Neuronal stem cell (in vitro differentiated cells): ENCODE measurements at regions not wholly inside any gene's neighbourhood (a gene's known extent, or its start where the extent isn't known, plus 50 kb on each side); places are given as distances from the start of the nearest gene placed in this dataset.
"Not testable (repeated sequence)": the region's sequence is repeated elsewhere in the genome, so short reads cannot be mapped to it uniquely, and the experiment has no call there.

Experiments used
- DNase-seq: peaks from one replicate; pipeline ENCODE4 v3.0.0-alpha.2; 2013; ENCODE audit warnings: low spot score
- H2AFZ ChIP-seq: one replicate; pipeline ENCODE4 v1.6.1; 2013; ENCODE audit warnings: mild to moderate bottlenecking, low read length, inconsistent platforms
- H2AK5ac ChIP-seq: 2 replicates; pipeline ENCODE4 v1.6.1; 2013; ENCODE audit warnings: low read depth, mild to moderate bottlenecking, inconsistent platforms, low read length, moderate library complexity, mixed read lengths
- H2BK120ac ChIP-seq: 2 replicates; pipeline ENCODE4 v1.6.1; 2013; ENCODE audit warnings: low read depth, mild to moderate bottlenecking, inconsistent platforms, low read length, moderate library complexity, mixed read lengths
- H2BK12ac ChIP-seq: one replicate; pipeline ENCODE4 v1.6.1; 2013; ENCODE audit warnings: low read length, inconsistent platforms
- H2BK15ac ChIP-seq: 2 replicates; pipeline ENCODE4 v1.6.1; 2013; ENCODE audit warnings: mild to moderate bottlenecking, low read length, inconsistent platforms, mixed read lengths
- H2BK5ac ChIP-seq: one replicate; pipeline ENCODE4 v1.6.1; 2013; ENCODE audit warnings: inconsistent platforms, mild to moderate bottlenecking, low read length, moderate library complexity
- H3K14ac ChIP-seq: one replicate; pipeline ENCODE4 v1.6.1; 2013; ENCODE audit warnings: low read length, inconsistent platforms
- H3K18ac ChIP-seq: 2 replicates; pipeline ENCODE4 v1.6.1; 2013; ENCODE audit warnings: low read length, inconsistent platforms
- H3K23ac ChIP-seq: 2 replicates; pipeline ENCODE4 v1.6.1; 2013; ENCODE audit warnings: low read depth, mild to moderate bottlenecking, mixed read lengths, low read length, inconsistent platforms; ENCODE audit not compliant: poor library complexity
- H3K27ac ChIP-seq: replicated peaks from 3 replicates; pipeline ENCODE4 v1.5.1; 2013; ENCODE audit warnings: low read length, inconsistent platforms
- H3K27me3 ChIP-seq, 3 experiments: 2 replicates each; pipeline ENCODE4 v1.6.1; 2013; ENCODE audit warnings: low read length in 3 of 3, mild to moderate bottlenecking in 2 of 3, inconsistent platforms in 1 of 3, low read depth in 1 of 3, mixed read lengths in 1 of 3, moderate library complexity in 1 of 3; ENCODE audit not compliant: control insufficient read depth in 3 of 3, insufficient read depth in 3 of 3
- H3K36me3 ChIP-seq, 2 donors: replicated peaks in 1 of 2; 2 replicates each; pipeline ENCODE4 v1.6.1; 2013; ENCODE audit warnings: low read length in 2 of 2; ENCODE audit not compliant: control insufficient read depth in 2 of 2, insufficient read depth in 2 of 2
- H3K4ac ChIP-seq: 2 replicates; pipeline ENCODE4 v1.6.1; 2013; ENCODE audit warnings: inconsistent platforms, mild to moderate bottlenecking, low read length, moderate library complexity
- H3K4me1 ChIP-seq, 2 donors: 1 replicate in 1 of 2; 2 replicates in 1 of 2; pipeline ENCODE4 v1.6.1; 2013; ENCODE audit warnings: low read length in 2 of 2, low read depth in 1 of 2; ENCODE audit not compliant: control insufficient read depth in 2 of 2, insufficient read depth in 1 of 2
- H3K4me2 ChIP-seq: one replicate; pipeline ENCODE4 v1.6.1; 2013; ENCODE audit warnings: mild to moderate bottlenecking, low read length, inconsistent platforms; ENCODE audit not compliant: insufficient read depth, poor library complexity, severe bottlenecking
- H3K4me3 ChIP-seq, 2 donors: 2 replicates each; pipeline ENCODE4 v1.5.1; 2013; ENCODE audit warnings: low read length in 2 of 2, mild to moderate bottlenecking in 2 of 2, inconsistent platforms in 1 of 2, moderate library complexity in 1 of 2
- H3K79me1 ChIP-seq: one replicate; pipeline ENCODE4 v1.6.1; 2013; ENCODE audit warnings: low read depth, mild to moderate bottlenecking, inconsistent platforms, low read length, moderate library complexity
- H3K9ac ChIP-seq: one replicate; pipeline ENCODE4 v1.6.1; 2013; ENCODE audit warnings: mild to moderate bottlenecking, low read depth, low read length, inconsistent platforms; ENCODE audit not compliant: poor library complexity
- H3K9me3 ChIP-seq, 2 donors: replicated peaks in 1 of 2; 2 replicates each; pipeline versions ENCODE3 to v1.6.1; 2013; ENCODE audit warnings: low read length in 2 of 2, mild to moderate bottlenecking in 2 of 2, inconsistent platforms in 1 of 2, low read depth in 1 of 2, mixed read lengths in 1 of 2, moderate library complexity in 1 of 2; ENCODE audit not compliant: control insufficient read depth in 2 of 2, insufficient read depth in 1 of 2
- H4K8ac ChIP-seq: one replicate; pipeline ENCODE4 v1.6.1; 2013; ENCODE audit warnings: low read depth, mild to moderate bottlenecking, inconsistent platforms, low read length, moderate library complexity
- H4K91ac ChIP-seq: one replicate; pipeline ENCODE4 v1.6.1; 2013; ENCODE audit warnings: low read length, low read depth, mild to moderate bottlenecking, inconsistent platforms; ENCODE audit not compliant: poor library complexity
- WGBS, 2 donors: extraction: QIAGEN DNeasy Blood & Tissue Kit; methylation state at CpG; one replicate each; pipeline ENCODE4 v1.1.7; 2013; ENCODE audit warnings: missing lambda C conversion rate in 2 of 2, mixed read lengths in 1 of 2; ENCODE audit not compliant: insufficient read length in 2 of 2, insufficient replicate concordance in 1 of 2; ENCODE audit errors: extremely low coverage in 2 of 2; 5-methylcytosine and 5-hydroxymethylcytosine counted together

- no peak overlapping the region for H2BK120ac ChIP-seq
- no peak for DNase-seq
- no peaks in the 10 kb centered on the region for H3K27me3 ChIP-seq
- no peak overlapping the region for H2BK15ac ChIP-seq
- no peak overlapping the region for H2AFZ ChIP-seq
- no CpG with 5 or more reads among the region's 4 CpGs for WGBS, 2 donors
- no peak overlapping the region for H2BK12ac ChIP-seq
- peaks cover 0 to 4% of the 10 kb centered on the region in 2 donors for H3K9me3 ChIP-seq
- no peak overlapping the region for H2AK5ac ChIP-seq
- no peaks in the 10 kb centered on the region for H3K36me3 ChIP-seq
- H3K79me1 ChIP-seq, result no peaks in the 10 kb centered on the region
- H3K18ac ChIP-seq, result no peak overlapping the region
- no peak overlapping the region for H3K14ac ChIP-seq
- H2BK5ac ChIP-seq, result no peak overlapping the region
- no peak overlapping the region for H4K91ac ChIP-seq
- no peak overlapping the region for H3K4me3 ChIP-seq
- no peak overlapping the region for H3K4ac ChIP-seq
- no peak overlapping the region for H3K23ac ChIP-seq
- peaks cover 2 to 5% of the 10 kb centered on the region in 2 donors for H3K4me1 ChIP-seq
- H4K8ac ChIP-seq, result no peak overlapping the region
- no peak overlapping the region for H3K27ac ChIP-seq
- H3K9ac ChIP-seq, result no peak overlapping the region
- H3K4me2 ChIP-seq, result no peak overlapping the region
Observed at GRCh38 chr2:226168496-226169160, 631.0 kb downstream of the IRS1 start.

- Histone ChIP-seq H4K91ac (no peak overlapping the region), H3K4me1 (peaks cover 0 to 5% of the 10 kb centered on the region in 2 donors), H4K8ac (no peak overlapping the region), H3K27me3 (no peaks in the 10 kb centered on the region), H3K18ac (no peak overlapping the region), H2BK15ac (no peak overlapping the region), H3K4me3 (no peak overlapping the region), H3K36me3 (no peaks in the 10 kb centered on the region), H2BK5ac (no peak overlapping the region), H2BK120ac (no peak overlapping the region), H3K79me1 (no peaks in the 10 kb centered on the region), H3K23ac (no peak overlapping the region), H3K9me3 (no peaks in the 10 kb centered on the region), H3K9ac (no peak overlapping the region), H2AFZ (peak overlapping the region; percentile 34), H3K4ac (no peak overlapping the region), H3K27ac (no peak overlapping the region), H3K4me2 (no peak overlapping the region), H3K14ac (no peak overlapping the region), H2BK12ac (no peak overlapping the region), H2AK5ac (no peak overlapping the region)
- no CpG with 5 or more reads among the region's 1 CpG for WGBS, 2 donors
- DNase-seq, result no peak
Observed at GRCh38 chr2:226164512-226164911, 635.1 kb downstream of the IRS1 start.

GRCh38 chr2:226160617-226161016 is 639.0 kb downstream of the IRS1 start:
- H3K4me2 ChIP-seq, H2BK15ac ChIP-seq, H3K36me3 ChIP-seq, H2BK12ac ChIP-seq, H3K9ac ChIP-seq, H3K4me3 ChIP-seq, H4K91ac ChIP-seq, DNase-seq, H3K27ac ChIP-seq, H3K79me1 ChIP-seq, H3K23ac ChIP-seq, H2BK120ac ChIP-seq, H2AK5ac ChIP-seq, H3K27me3 ChIP-seq, H2AFZ ChIP-seq, H3K18ac ChIP-seq, H3K9me3 ChIP-seq, H4K8ac ChIP-seq, H3K14ac ChIP-seq, H3K4ac ChIP-seq, H2BK5ac ChIP-seq: not testable (repeated sequence)
- H3K4me1 ChIP-seq, result peaks cover 12 to 25% of the 10 kb centered on the region in 2 donors
- WGBS, 2 donors, result no CpG with 5 or more reads among the region's 4 CpGs

GRCh38 chr2:226159875-226160479 is 639.6 kb downstream of the IRS1 start:
- peak overlapping the region; percentile 73 for H3K27ac ChIP-seq
- DNase-seq, result peak; percentile 36

More at GRCh38 chr2:226159875-226160479, 639.6 kb downstream of the IRS1 start:
- Histone ChIP-seq H4K91ac (no peak overlapping the region), H3K27me3 (no peaks in the 10 kb centered on the region), H3K4ac (no peak overlapping the region), H2BK5ac (no peak overlapping the region), H2AK5ac (no peak overlapping the region), H3K4me3 (no peak overlapping the region), H2AFZ (peak overlapping the region; percentile 25), H3K23ac (no peak overlapping the region), H2BK15ac (no peak overlapping the region), H3K18ac (no peak overlapping the region), H3K4me2 (no peak overlapping the region), H2BK120ac (no peak overlapping the region), H4K8ac (no peak overlapping the region), H3K9ac (no peak overlapping the region), H3K36me3 (no peaks in the 10 kb centered on the region), H3K9me3 (no peaks in the 10 kb centered on the region), H3K4me1 (peaks cover 13 to 28% of the 10 kb centered on the region in 2 donors), H3K79me1 (no peaks in the 10 kb centered on the region), H3K14ac (no peak overlapping the region), H2BK12ac (no peak overlapping the region)
- WGBS, 2 donors, result no CpG with 5 or more reads among the region's 4 CpGs
